GM23338 (cell line): ENCODE measurements at regions not wholly inside any gene's neighbourhood (a gene's known extent, or its start where the extent isn't known, plus 50 kb on each side); places are given as distances from the start of the nearest gene placed in this dataset.

Source experiments
- ATAC-seq: fragments of 200-7000 bp; cut with Tn5 transposase; 3 replicates; pipeline ENCODE4 v1.9.1; 2020
- DNase-seq: peaks from one replicate; pipeline ENCODE4 v3.0.0-alpha.2; 2015; ENCODE audit warnings: low spot score
- H2AFZ ChIP-seq: fragments of 200-600 bp; sonication (generic); 2 replicates; pipeline ENCODE4 v1.8.0; 2016; ENCODE audit warnings: antibody characterized with exemption, mild to moderate bottlenecking, moderate library complexity
- H3F3A ChIP-seq: fragments of 200-600 bp; sonication (generic); replicated peaks from 2 replicates; pipeline ENCODE4 v1.8.0; 2017; ENCODE audit warnings: antibody characterized with exemption, mixed run types, low read depth
- H3K27ac ChIP-seq: fragments of 200-600 bp; sonication (generic); 2 replicates; pipeline ENCODE4 v1.6.1; 2016; ENCODE audit warnings: low read depth
- H3K27me3 ChIP-seq: fragments of 200-600 bp; sonication (generic); 2 replicates; pipeline ENCODE4 v1.8.0; 2016; ENCODE audit warnings: mild to moderate bottlenecking, mixed run types, moderate library complexity; ENCODE audit not compliant: insufficient read depth
- H3K36me3 ChIP-seq: fragments of 200-600 bp; sonication (generic); 2 replicates; pipeline ENCODE4 v1.8.0; 2016; ENCODE audit warnings: mild to moderate bottlenecking; ENCODE audit not compliant: insufficient read depth
- H3K4me1 ChIP-seq: fragments of 200-600 bp; sonication (generic); 2 replicates; pipeline ENCODE4 v1.8.0; 2016; ENCODE audit warnings: mild to moderate bottlenecking, moderate library complexity; ENCODE audit not compliant: insufficient read depth
- H3K4me2 ChIP-seq: fragments of 200-600 bp; sonication (generic); 2 replicates; pipeline ENCODE4 v1.7.1; 2017; ENCODE audit warnings: mixed run types
- H3K4me3 ChIP-seq: fragments of 200-600 bp; sonication (generic); 2 replicates; pipeline ENCODE4 v1.6.1; 2016; ENCODE audit warnings: mixed run types
- H3K79me2 ChIP-seq: fragments of 200-600 bp; sonication (generic); replicated peaks from 2 replicates; pipeline ENCODE4 v1.8.0; 2017; ENCODE audit warnings: mild to moderate bottlenecking; ENCODE audit not compliant: insufficient read depth
- H3K9me2 ChIP-seq: fragments of 200-600 bp; sonication (generic); 2 replicates; pipeline ENCODE4 v1.8.0; 2017; ENCODE audit not compliant: insufficient read depth
- H4K20me1 ChIP-seq: fragments of 200-600 bp; sonication (generic); replicated peaks from 2 replicates; pipeline ENCODE4 v1.8.0; 2017; ENCODE audit warnings: mild to moderate bottlenecking; ENCODE audit not compliant: insufficient read depth
- H3K27ac Mint-ChIP-seq: 2 replicates; pipeline ENCODE4 v1.8.0; 2020; ENCODE audit warnings: inconsistent platforms, mild to moderate bottlenecking, moderate library complexity, mixed read lengths
- H3K27me3 Mint-ChIP-seq: 3 replicates; pipeline ENCODE4 v1.8.0; 2022; ENCODE audit warnings: low read depth, mild to moderate bottlenecking, moderate library complexity, mixed read lengths, inconsistent platforms; ENCODE audit not compliant: insufficient read depth, poor library complexity
- H3K36me3 Mint-ChIP-seq: 3 replicates; pipeline ENCODE4 v1.8.0; 2021; ENCODE audit warnings: low read depth, mild to moderate bottlenecking, inconsistent platforms, moderate library complexity, mixed read lengths
- H3K4me1 Mint-ChIP-seq: 3 replicates; pipeline ENCODE4 v1.8.0; 2020; ENCODE audit warnings: mild to moderate bottlenecking, inconsistent platforms, mixed read lengths
- H3K4me3 Mint-ChIP-seq: 3 replicates; pipeline ENCODE4 v1.8.0; 2021; ENCODE audit warnings: moderate library complexity, mild to moderate bottlenecking, inconsistent platforms, mixed read lengths
- H3K9me3 Mint-ChIP-seq: 3 replicates; pipeline ENCODE4 v1.8.0; 2020; ENCODE audit warnings: moderate library complexity, mild to moderate bottlenecking, inconsistent platforms, mixed read lengths
- CREB1 ChIP-seq: fragments of 250-450 bp; sonication (Bioruptor Pico); IDR thresholded peaks from 2 replicates; pipeline ENCODE4 v1.5.0; 2020; ENCODE audit warnings: low read depth, mild to moderate bottlenecking, moderate library complexity
- CTCF ChIP-seq, 2 experiments: fragments of 200-600 bp in 1 of 2; sonication (generic) in 1 of 2; conservative IDR thresholded peaks; 2 replicates each; pipeline versions ENCODE4 v1.5.1 to v1.6.1; 2016 to 2017; ENCODE audit warnings: antibody characterized with exemption in 2 of 2, low read depth in 2 of 2, mild to moderate bottlenecking in 2 of 2, moderate library complexity in 1 of 2
- ETS1 ChIP-seq: IDR thresholded peaks from 2 replicates; pipeline ENCODE4 v1.6.1; 2016; ENCODE audit warnings: antibody characterized with exemption
- EZH2 ChIP-seq: fragments of 200-600 bp; sonication (generic); IDR thresholded peaks from one replicate; pipeline ENCODE4 v1.8.0; 2017; ENCODE audit warnings: antibody characterized with exemption, mild to moderate bottlenecking, low read depth; ENCODE audit not compliant: unreplicated experiment
- EZH2phosphoT487 ChIP-seq: fragments of 200-600 bp; sonication (generic); IDR thresholded peaks from one replicate; pipeline ENCODE4 v1.8.1; 2018; ENCODE audit warnings: antibody characterized with exemption; ENCODE audit not compliant: unreplicated experiment
- POLR2AphosphoS5 ChIP-seq: IDR thresholded peaks from 2 replicates; pipeline ENCODE4 v1.6.1; 2016; ENCODE audit warnings: antibody characterized with exemption, low read depth
- REST ChIP-seq: IDR thresholded peaks from one replicate; pipeline ENCODE4 v1.6.1; 2018; ENCODE audit warnings: antibody characterized with exemption; ENCODE audit not compliant: unreplicated experiment
- STAT1 ChIP-seq: IDR thresholded peaks from one replicate; pipeline ENCODE4 v1.6.1; 2016; ENCODE audit warnings: antibody characterized with exemption; ENCODE audit not compliant: unreplicated experiment
- ZNF114 ChIP-seq: fragments of 250-450 bp; sonication (Bioruptor Pico); IDR thresholded peaks from 2 replicates; pipeline ENCODE4 v1.5.0; 2020; ENCODE audit warnings: mild to moderate bottlenecking, moderate library complexity
- ZNF331 ChIP-seq: fragments of 250-450 bp; sonication (Bioruptor Pico); IDR thresholded peaks from 2 replicates; pipeline ENCODE4 v1.5.0; 2020; ENCODE audit warnings: low read depth, mild to moderate bottlenecking, moderate library complexity
- ZNF462 ChIP-seq: fragments of 250-450 bp; sonication (Bioruptor Pico); IDR thresholded peaks from 2 replicates; pipeline ENCODE4 v1.5.0; 2020; ENCODE audit warnings: mild to moderate bottlenecking, moderate library complexity

- TF ChIP-seq ETS1 (no peak), ZNF331 (no peak), REST (no peak), EZH2phosphoT487 (no peak), CTCF (conservative IDR thresholded peaks at IDR 0.05; ENCODE audit: low read depth in 2 of 2) (no peak), ZNF114 (CRISPR knock-in tag) (no peak)
These were observed 197.3 kb upstream of the PMFBP1 start (continued) for GRCh38 chr16:72369274-72369673.

- Histone ChIP-seq H4K20me1 (no peaks in the 10 kb centered on the region), H3K27me3 (no peaks in the 10 kb centered on the region), H3K27ac (no peak overlapping the region), H3F3A (no peaks in the 10 kb centered on the region), H3K4me1 (peaks cover 33% of the 10 kb centered on the region), H3K9me2 (no peaks in the 10 kb centered on the region), H3K4me2 (no peak overlapping the region), H3K36me3 (no peaks in the 10 kb centered on the region), H3K4me3 (no peak overlapping the region), H2AFZ (no peak overlapping the region), H3K79me2 (no peaks in the 10 kb centered on the region)
- peaks cover 41% of the 10 kb centered on the region for H3K4me1 Mint-ChIP-seq
- H3K27me3 Mint-ChIP-seq: peaks cover 1% of the 10 kb centered on the region
- H3K4me3 Mint-ChIP-seq: no peak overlapping the region
- H3K27ac Mint-ChIP-seq: no peak overlapping the region
- peaks cover 2% of the 10 kb centered on the region; the same call in 1 of the 3 replicates for H3K9me3 Mint-ChIP-seq
- H3K36me3 Mint-ChIP-seq: no peaks in the 10 kb centered on the region; the same call in 2 of the 3 replicates
- TF ChIP-seq STAT1: no peak
- no peak for TF ChIP-seq CREB1
- TF ChIP-seq EZH2phosphoT487: no peak
- no peak for TF ChIP-seq POLR2AphosphoS5
- no peak for TF ChIP-seq EZH2
- TF ChIP-seq ZNF114 (CRISPR knock-in tag): no peak
- TF ChIP-seq ZNF462: no peak
- no peak for DNase-seq
- no peak for ATAC-seq
These were observed 195.9 kb upstream of the PMFBP1 start for GRCh38 chr16:72367851-72368250.
